Psoas muscle (tissue), 7 donors: ENCODE measurements at regions not wholly inside any gene's neighbourhood (a gene's known extent, or its start where the extent isn't known, plus 50 kb on each side); places are given as distances from the start of the nearest gene placed in this dataset.

Source experiments
- ATAC-seq, 4 donors: fragments of 200-7000 bp; cut with Tn5 transposase; one replicate each; pipeline ENCODE4 v1.9.1; 2020; ENCODE audit warnings: moderate library complexity in 3 of 4, mild to moderate bottlenecking in 2 of 4
- DNase-seq, 2 donors: peaks; one replicate each; pipeline ENCODE4 v3.0.0-alpha.2; 2020
- H3K27ac ChIP-seq: fragments of 200-600 bp; one replicate; pipeline ENCODE4 v1.8.0; 2022
- H3K27me3 ChIP-seq, 3 donors: fragments of 200-600 bp in 1 of 3; one replicate each; pipeline versions ENCODE4 v1.6.1 to v1.8.0; 2013 to 2022; ENCODE audit warnings: low read length in 2 of 3, mild to moderate bottlenecking in 2 of 3, moderate library complexity in 1 of 3; ENCODE audit not compliant: insufficient read depth in 3 of 3
- H3K36me3 ChIP-seq, 2 donors: fragments of 200-600 bp in 1 of 2; one replicate each; pipeline versions ENCODE4 v1.6.1 to v1.8.0; 2013 to 2022; ENCODE audit warnings: low read depth in 1 of 2, mild to moderate bottlenecking in 1 of 2, moderate library complexity in 1 of 2; ENCODE audit not compliant: insufficient read depth in 1 of 2
- H3K4me1 ChIP-seq: fragments of 200-600 bp; one replicate; pipeline ENCODE4 v1.8.0; 2022
- H3K4me3 ChIP-seq: fragments of 200-600 bp; one replicate; pipeline ENCODE4 v1.8.0; 2022; ENCODE audit warnings: mild to moderate bottlenecking
- H3K9me3 ChIP-seq: fragments of 200-600 bp; one replicate; pipeline ENCODE4 v1.8.0; 2022
- CTCF ChIP-seq: fragments of 200-600 bp; IDR thresholded peaks from one replicate; pipeline ENCODE4 v1.8.0; 2022; ENCODE audit warnings: antibody characterized with exemption
- WGBS, 3 donors: extraction: QIAGEN DNeasy Blood & Tissue Kit; methylation state at CpG; one replicate each; pipeline versions ENCODE4 v1.1.6 to v1.1.7; 2013; 5-methylcytosine and 5-hydroxymethylcytosine counted together
- intact Hi-C, 2 donors: fragments of 100-400 bp; cut with DNase I; formaldehyde crosslinking; loops; one replicate each; pipeline versions ENCODE4 v1.11.0 to v1.14.2; 2022
- donor health status: healthy with polysubstance abuse.
- donor health status: DM: no; HTN: no; CAD: no; lungs with moderate emphysema.
- donor health status: Bipolar disorder and iron deficiency.
- donor health status: healthy.
- donor health status: DM: yes; HTN: yes; CAD: no.
- donor health status: DM: no; HTN: no; CAD: no.
- donor health status: DM: yes; HTN: yes; CAD: no.

- H3K4me3 ChIP-seq, result no peak overlapping the region
- WGBS, 3 donors, result 88 to 90% (median 89%) methylated on average over 4 of the region's 4 CpGs
- TF ChIP-seq CTCF, result no peak
- intact Hi-C loops, result loop anchor here (5.0 to 10.0 kb wide), 6 partner anchors 214 to 857 kb away; no protein-coding TSS in a partner anchor
- H3K9me3 ChIP-seq, result no peaks in the 10 kb centered on the region
- H3K27me3 ChIP-seq, result no peaks in the 10 kb centered on the region
- peaks cover 9% of the 10 kb centered on the region for H3K4me1 ChIP-seq
- ATAC-seq (no peak), DNase-seq (no peak)
- H3K36me3 ChIP-seq, result no peaks in the 10 kb centered on the region
- no peak overlapping the region for H3K27ac ChIP-seq
These were observed 146.4 kb upstream of the UBASH3B start for GRCh38 chr11:122509091-122509490.

GRCh38 chr11:122505304-122506006, 150.1 kb upstream of the UBASH3B start:
- ATAC-seq (peak; percentile 98 to 99 (median 99)), DNase-seq (peak; percentile 78 to 87)
- H3K9me3 ChIP-seq, result no peaks in the 10 kb centered on the region
- no peaks in the 10 kb centered on the region for H3K36me3 ChIP-seq
- intact Hi-C loops, result loop anchor here (1.0 to 10.0 kb wide), 8 partner anchors 211 to 853 kb away; no protein-coding TSS in a partner anchor
- H3K27ac ChIP-seq, result no peak overlapping the region
- no peaks in the 10 kb centered on the region for H3K27me3 ChIP-seq
- WGBS, 3 donors, result 35 to 44% (median 37%) methylated on average over 8 of the region's 8 CpGs
- peak; percentile 87 for TF ChIP-seq CTCF
- H3K4me3 ChIP-seq, result no peak overlapping the region
- peaks cover 9% of the 10 kb centered on the region for H3K4me1 ChIP-seq

- intact Hi-C loops, result no loop called here
- Histone ChIP-seq H3K9me3 (no peaks in the 10 kb centered on the region), H3K36me3 (no peaks in the 10 kb centered on the region), H3K27me3 (no peaks in the 10 kb centered on the region), H3K27ac (peak overlapping the region; percentile 56), H3K4me3 (no peak overlapping the region), H3K4me1 (peaks cover 22% of the 10 kb centered on the region)
- TF ChIP-seq CTCF, result no peak
- WGBS, 3 donors, result 20 to 34% (median 24%) methylated on average over 2 of the region's 2 CpGs
- ATAC-seq (peak; percentile 69 to 97 (median 88)), DNase-seq (no peak)
These were observed 161.3 kb upstream of the UBASH3B start for GRCh38 chr11:122494221-122494620.

- Histone ChIP-seq H3K36me3 (no peaks in the 10 kb centered on the region), H3K27ac (peak overlapping the region; percentile 34), H3K4me3 (no peak overlapping the region), H3K9me3 (no peaks in the 10 kb centered on the region), H3K27me3 (no peaks in the 10 kb centered on the region), H3K4me1 (peaks cover 25% of the 10 kb centered on the region)
- DNase-seq (no peak), ATAC-seq (peak in 3 of 4 donors; percentile 49 to 69 (median 52))
- intact Hi-C loops, result no loop called here
- 31 to 52% (median 44%) methylated on average over 3 of the region's 3 CpGs for WGBS, 3 donors
- TF ChIP-seq CTCF, result no peak
These were observed 164.0 kb upstream of the UBASH3B start for GRCh38 chr11:122491509-122491908.
